Keratinocyte (primary cell): ENCODE measurements at regions not wholly inside any gene's neighbourhood (a gene's known extent, or its start where the extent isn't known, plus 50 kb on each side); places are given as distances from the start of the nearest gene placed in this dataset.

Experiments used
- DNase-seq: peaks from one replicate; pipeline ENCODE4 v3.0.0-alpha.2; 2011; ENCODE audit warnings: low read depth, missing footprints, low spot score
- FAIRE-seq: peaks from 2 replicates; lab custom pipeline; 2011; peaks lifted over from hg19 to GRCh38; lab: Jason Lieb, UNC
- H2AFZ ChIP-seq: 2 replicates; pipeline ENCODE4 v1.6.0; 2012; ENCODE audit warnings: low read length, control low read depth, inconsistent platforms; ENCODE audit not compliant: control insufficient read depth
- H3K27ac ChIP-seq: 2 replicates; pipeline ENCODE4 v1.5.1; 2011; ENCODE audit warnings: low read length; ENCODE audit not compliant: control insufficient read depth, insufficient read depth
- H3K27me3 ChIP-seq: 3 replicates; pipeline ENCODE4 v1.6.0; 2011; ENCODE audit warnings: low read length; ENCODE audit not compliant: control insufficient read depth, insufficient read depth; ENCODE audit errors: extremely low read depth
- H3K36me3 ChIP-seq, 2 experiments: 2 replicates in 1 of 2; 3 replicates in 1 of 2; pipeline ENCODE4 v1.5.1; 2011; ENCODE audit warnings: low read length in 2 of 2, mild to moderate bottlenecking in 1 of 2; ENCODE audit not compliant: control insufficient read depth in 2 of 2, insufficient read depth in 2 of 2; ENCODE audit errors: extremely low read depth in 1 of 2
- H3K4me1 ChIP-seq: 3 replicates; pipeline ENCODE4 v1.5.1; 2011; ENCODE audit warnings: low read length; ENCODE audit not compliant: control insufficient read depth, insufficient read depth; ENCODE audit errors: extremely low read depth
- H3K4me2 ChIP-seq: 3 replicates; pipeline ENCODE4 v1.6.0; 2011; ENCODE audit warnings: low read depth, low read length; ENCODE audit not compliant: control insufficient read depth, insufficient read depth; ENCODE audit errors: extremely low read depth
- H3K4me3 ChIP-seq, 3 experiments: fragments of 200-600 bp in 1 of 3; sonication (generic) in 1 of 3; 2 replicates in 2 of 3; 3 replicates in 1 of 3; pipeline ENCODE4 v1.5.1; 2011 to 2016; ENCODE audit warnings: low read length in 3 of 3, mild to moderate bottlenecking in 3 of 3, control low read depth in 2 of 3, inconsistent platforms in 1 of 3, low read depth in 1 of 3, mixed read lengths in 1 of 3, mixed run types in 1 of 3, moderate library complexity in 1 of 3; ENCODE audit not compliant: control insufficient read depth in 2 of 3, insufficient read depth in 2 of 3; ENCODE audit errors: extremely low read depth in 1 of 3
- H3K79me2 ChIP-seq: 2 replicates; pipeline ENCODE4 v1.6.0; 2012; ENCODE audit warnings: low read length; ENCODE audit not compliant: control insufficient read depth, insufficient read depth
- H3K9ac ChIP-seq: 3 replicates; pipeline ENCODE4 v1.6.0; 2011; ENCODE audit warnings: low read length; ENCODE audit not compliant: control insufficient read depth, insufficient read depth; ENCODE audit errors: extremely low read depth
- H3K9me1 ChIP-seq: 3 replicates; pipeline ENCODE4 v1.6.0; 2011; ENCODE audit warnings: low read length; ENCODE audit not compliant: control insufficient read depth, insufficient read depth; ENCODE audit errors: extremely low read depth
- H3K9me3 ChIP-seq: 2 replicates; pipeline ENCODE4 v1.5.1; 2012; ENCODE audit warnings: low read depth, low read length; ENCODE audit not compliant: control insufficient read depth
- H4K20me1 ChIP-seq: 3 replicates; pipeline ENCODE4 v1.6.0; 2011; ENCODE audit warnings: low read length; ENCODE audit not compliant: control insufficient read depth, insufficient read depth; ENCODE audit errors: extremely low read depth
- EZH2 ChIP-seq: IDR thresholded peaks from one replicate; pipeline ENCODE4 v1.6.1; 2012; ENCODE audit warnings: inconsistent platforms, mild to moderate bottlenecking, low read length, moderate library complexity
- dilution Hi-C: fragments of 300-500 bp; cut with MboI; formaldehyde crosslinking; loops from one replicate; pipeline ENCODE4 v1.7.0; 2020; ENCODE audit warnings: low sequenced_read_pairs; ENCODE audit not compliant: extremely low pct_ligation_motif_present
- TF ChIP-seq, protein P1 (sequence below), 3 experiments: IDR thresholded peaks in 1 of 3; conservative IDR thresholded peaks in 1 of 3; optimal IDR thresholded peaks in 1 of 3; 2 replicates in 2 of 3; 3 replicates in 1 of 3; pipeline versions ENCODE3 to v1.5.1; 2011; ENCODE audit warnings: low read length in 3 of 3, mild to moderate bottlenecking in 3 of 3, moderate library complexity in 2 of 3, control low read depth in 1 of 3, inconsistent platforms in 1 of 3; ENCODE audit not compliant: insufficient read depth in 2 of 3; ENCODE audit errors: extremely low read depth in 1 of 3

- H3K9ac ChIP-seq = no peak overlapping the region
- H3K4me3 ChIP-seq = no peak overlapping the region
- H3K4me1 ChIP-seq = no peaks in the 10 kb centered on the region
- H3K4me2 ChIP-seq = no peak overlapping the region
- H3K27me3 ChIP-seq = no peaks in the 10 kb centered on the region
- no peaks in the 10 kb centered on the region for H3K36me3 ChIP-seq
- H3K9me1 ChIP-seq = no peaks in the 10 kb centered on the region
- no peaks in the 10 kb centered on the region for H4K20me1 ChIP-seq
- dilution Hi-C loops = no loop called here
- FAIRE-seq = no peak
- no peaks in the 10 kb centered on the region for H3K79me2 ChIP-seq
- no peak for TF ChIP-seq EZH2
- H2AFZ ChIP-seq = no peak overlapping the region
- no peaks in the 10 kb centered on the region for H3K9me3 ChIP-seq
- DNase-seq = no peak
- H3K27ac ChIP-seq = no peak overlapping the region
Measured at GRCh38 chr2:78077633-78078032, 555.5 kb upstream of the LRRTM4 start.

DNA sequence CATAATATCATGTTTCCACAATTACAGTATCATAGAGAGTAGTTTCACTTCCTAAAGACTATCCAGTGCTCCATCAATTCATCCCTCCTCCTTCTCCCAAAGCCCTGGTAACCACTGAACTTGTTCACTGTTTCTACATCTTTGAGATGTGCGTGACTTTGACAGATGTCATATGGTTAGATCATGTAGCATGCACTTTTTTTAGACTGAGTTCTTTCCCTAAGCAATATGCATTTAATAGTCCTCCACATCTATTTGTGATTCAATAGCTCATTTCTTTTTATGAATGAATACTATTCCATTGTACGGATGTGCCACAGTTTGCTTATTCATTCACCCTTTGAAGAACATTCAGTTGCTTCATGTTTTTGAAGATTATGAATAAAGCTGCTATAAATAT lies 560.4 kb upstream of the LRRTM4 start:
- Histone ChIP-seq H3K4me3 (no peak overlapping the region), H3K9me3 (no peaks in the 10 kb centered on the region), H3K9ac (no peak overlapping the region), H4K20me1 (no peaks in the 10 kb centered on the region), H3K27me3 (no peaks in the 10 kb centered on the region), H2AFZ (no peak overlapping the region), H3K4me2 (no peak overlapping the region), H3K9me1 (no peaks in the 10 kb centered on the region), H3K4me1 (no peaks in the 10 kb centered on the region), H3K79me2 (no peaks in the 10 kb centered on the region), H3K27ac (no peak overlapping the region), H3K36me3 (no peaks in the 10 kb centered on the region)
- dilution Hi-C loops = no loop called here
- FAIRE-seq (no peak), DNase-seq (no peak)
- TF ChIP-seq EZH2 = no peak
- TF ChIP-seq, protein P1, sequence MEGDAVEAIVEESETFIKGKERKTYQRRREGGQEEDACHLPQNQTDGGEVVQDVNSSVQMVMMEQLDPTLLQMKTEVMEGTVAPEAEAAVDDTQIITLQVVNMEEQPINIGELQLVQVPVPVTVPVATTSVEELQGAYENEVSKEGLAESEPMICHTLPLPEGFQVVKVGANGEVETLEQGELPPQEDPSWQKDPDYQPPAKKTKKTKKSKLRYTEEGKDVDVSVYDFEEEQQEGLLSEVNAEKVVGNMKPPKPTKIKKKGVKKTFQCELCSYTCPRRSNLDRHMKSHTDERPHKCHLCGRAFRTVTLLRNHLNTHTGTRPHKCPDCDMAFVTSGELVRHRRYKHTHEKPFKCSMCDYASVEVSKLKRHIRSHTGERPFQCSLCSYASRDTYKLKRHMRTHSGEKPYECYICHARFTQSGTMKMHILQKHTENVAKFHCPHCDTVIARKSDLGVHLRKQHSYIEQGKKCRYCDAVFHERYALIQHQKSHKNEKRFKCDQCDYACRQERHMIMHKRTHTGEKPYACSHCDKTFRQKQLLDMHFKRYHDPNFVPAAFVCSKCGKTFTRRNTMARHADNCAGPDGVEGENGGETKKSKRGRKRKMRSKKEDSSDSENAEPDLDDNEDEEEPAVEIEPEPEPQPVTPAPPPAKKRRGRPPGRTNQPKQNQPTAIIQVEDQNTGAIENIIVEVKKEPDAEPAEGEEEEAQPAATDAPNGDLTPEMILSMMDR (optimal IDR thresholded peaks at IDR 0.05 in 1 of 3, IDR thresholded peaks at IDR 0.05 in 1 of 3, conservative IDR thresholded peaks at IDR 0.05 in 1 of 3; ENCODE audit: extremely low read depth in 1 of 3, insufficient read depth in 2 of 3, low read length in 3 of 3) = no peak

- Histone ChIP-seq H3K79me2 (no peaks in the 10 kb centered on the region), H3K27ac (no peak overlapping the region), H3K9me1 (no peaks in the 10 kb centered on the region), H3K4me2 (no peak overlapping the region), H2AFZ (no peak overlapping the region), H3K4me3 (no peak overlapping the region), H3K9me3 (no peaks in the 10 kb centered on the region), H3K4me1 (no peaks in the 10 kb centered on the region), H3K36me3 (no peaks in the 10 kb centered on the region), H4K20me1 (no peaks in the 10 kb centered on the region), H3K9ac (no peak overlapping the region), H3K27me3 (no peaks in the 10 kb centered on the region)
- no peak for FAIRE-seq
- no peak for TF ChIP-seq EZH2
- TF ChIP-seq, protein P1 (optimal IDR thresholded peaks at IDR 0.05 in 1 of 3, IDR thresholded peaks at IDR 0.05 in 1 of 3, conservative IDR thresholded peaks at IDR 0.05 in 1 of 3; ENCODE audit: extremely low read depth in 1 of 3, insufficient read depth in 2 of 3, low read length in 3 of 3) = no peak
- dilution Hi-C loops = no loop called here
- DNase-seq = no peak
Measured at GRCh38 chr2:78093436-78093835, 571.3 kb upstream of the LRRTM4 start.
